Fibroblast of skin of scalp (primary cell): ENCODE measurements at regions not wholly inside any gene's neighbourhood (a gene's known extent, or its start where the extent isn't known, plus 50 kb on each side); places are given as distances from the start of the nearest gene placed in this dataset.

ENCODE experiments used
- DNase-seq: peaks from one replicate; pipeline ENCODE4 v3.0.0-alpha.2; 2013

DNA sequence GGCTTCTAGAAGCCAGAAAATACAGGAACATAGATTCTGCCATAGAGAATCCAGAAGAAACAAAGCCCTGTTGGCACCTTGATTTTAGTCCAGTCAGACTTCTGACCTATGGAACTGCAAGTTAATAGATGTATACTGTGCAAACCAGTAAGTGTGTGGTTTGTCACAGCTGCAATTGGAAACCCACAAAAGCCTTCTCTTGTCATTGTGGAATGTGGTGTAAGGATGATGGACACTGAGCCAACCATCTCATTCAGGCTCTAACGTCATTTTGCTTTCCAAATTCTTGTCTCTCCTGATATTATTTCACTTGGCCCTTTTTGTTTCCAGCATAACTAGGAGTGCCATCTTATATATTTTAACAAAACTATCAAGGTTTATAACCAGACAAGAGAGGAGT is 369.5 kb upstream of the SMIM21 start:
- DNase-seq: no peak

DNA sequence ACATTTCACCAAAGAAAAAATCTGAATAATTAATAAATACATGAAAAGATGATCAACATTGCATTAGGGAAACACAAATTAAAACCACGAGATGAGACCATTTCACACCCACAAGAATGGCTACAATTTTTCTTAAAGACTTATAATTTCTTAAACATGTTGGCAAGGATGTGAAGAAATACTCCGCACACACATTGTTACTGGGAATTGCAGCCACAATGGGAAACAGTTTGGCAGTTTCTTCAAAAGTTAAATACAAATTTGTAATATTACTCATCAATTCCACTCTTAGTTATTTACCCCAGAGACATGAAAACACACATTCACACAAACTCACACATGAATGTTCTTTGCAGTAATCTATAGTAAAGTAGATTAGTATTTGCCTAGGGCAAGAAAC is 363.3 kb upstream of the SMIM21 start:
- peak; percentile 48 for DNase-seq

DNA sequence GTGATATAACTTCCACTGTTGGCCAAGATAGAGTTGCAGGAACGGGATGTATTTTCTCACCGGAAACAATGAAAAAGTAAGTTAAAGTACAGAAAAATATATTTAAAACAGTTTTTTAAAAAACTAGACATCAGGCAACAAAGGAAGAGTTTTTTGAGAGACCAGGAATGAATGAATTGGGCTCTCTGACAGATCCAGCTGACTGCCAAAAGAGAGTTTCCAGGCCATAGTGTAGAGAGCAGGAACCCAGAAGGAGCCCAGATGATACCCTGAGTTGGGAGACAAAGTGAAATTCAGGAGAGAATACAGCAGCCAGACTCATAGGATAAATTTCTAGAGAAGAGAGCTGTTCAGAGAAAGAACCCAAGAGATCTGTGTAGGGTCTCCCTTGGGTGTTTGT is 362.6 kb upstream of the SMIM21 start:
- DNase-seq: no peak

DNA sequence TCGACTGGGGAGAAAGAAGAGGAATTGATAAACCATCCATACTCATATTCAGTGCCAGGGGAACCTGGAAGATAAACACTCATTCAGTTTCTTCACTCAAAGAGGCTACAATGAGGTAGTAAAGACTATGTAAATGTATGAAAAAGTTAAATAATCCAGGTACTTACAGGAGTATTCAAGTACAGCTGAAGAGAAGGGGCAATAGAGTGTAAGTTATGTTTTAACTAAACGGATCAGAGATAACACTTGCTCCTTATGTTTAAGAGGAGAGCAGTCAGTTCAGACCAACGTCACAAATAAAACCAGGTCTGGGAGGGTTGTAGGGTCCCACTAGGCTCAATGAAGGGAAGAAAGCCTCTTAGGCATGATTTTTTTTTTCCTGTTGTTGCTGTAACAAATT is 358.3 kb upstream of the SMIM21 start:
- DNase-seq: no peak

DNA sequence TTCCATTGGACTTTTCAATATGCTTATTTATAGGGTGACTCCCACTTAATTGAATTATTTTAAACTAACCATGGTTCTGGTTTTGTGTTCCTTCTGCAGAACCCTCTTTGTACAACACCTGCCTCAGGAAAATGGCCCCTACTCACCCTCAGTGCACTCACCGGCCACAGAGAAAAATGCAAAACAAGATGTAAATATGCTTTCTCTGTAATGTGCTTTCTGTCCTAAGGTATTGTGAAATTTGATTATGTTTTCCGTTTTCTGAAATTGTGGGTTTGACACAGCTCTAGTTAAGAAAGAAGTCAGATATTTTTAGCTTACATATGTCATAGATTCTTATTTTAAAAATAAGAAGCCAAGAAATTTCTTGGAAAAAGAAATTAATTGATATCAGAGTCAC is 357.7 kb upstream of the SMIM21 start:
- DNase-seq: no peak

DNA sequence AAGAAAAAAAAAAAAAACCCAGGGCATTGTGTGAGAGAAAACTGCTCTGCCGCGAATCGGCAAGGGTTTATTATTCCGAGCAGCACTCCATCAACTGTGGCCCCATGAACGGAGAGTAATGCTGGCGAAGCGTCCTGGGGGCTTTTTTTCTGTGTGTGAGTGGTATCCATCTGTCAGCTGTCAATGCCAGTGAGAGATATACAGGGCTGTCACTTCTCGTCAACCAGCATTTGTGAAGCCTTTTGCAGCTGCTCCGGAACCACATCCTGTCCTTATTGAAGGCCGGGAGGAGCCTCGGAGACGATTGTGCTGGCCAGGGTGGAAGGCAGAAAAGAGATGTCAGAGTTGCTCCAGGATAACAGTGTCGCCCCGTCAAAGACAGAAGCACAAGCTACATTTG is 356.9 kb upstream of the SMIM21 start:
- peak; percentile 20 for DNase-seq

DNA sequence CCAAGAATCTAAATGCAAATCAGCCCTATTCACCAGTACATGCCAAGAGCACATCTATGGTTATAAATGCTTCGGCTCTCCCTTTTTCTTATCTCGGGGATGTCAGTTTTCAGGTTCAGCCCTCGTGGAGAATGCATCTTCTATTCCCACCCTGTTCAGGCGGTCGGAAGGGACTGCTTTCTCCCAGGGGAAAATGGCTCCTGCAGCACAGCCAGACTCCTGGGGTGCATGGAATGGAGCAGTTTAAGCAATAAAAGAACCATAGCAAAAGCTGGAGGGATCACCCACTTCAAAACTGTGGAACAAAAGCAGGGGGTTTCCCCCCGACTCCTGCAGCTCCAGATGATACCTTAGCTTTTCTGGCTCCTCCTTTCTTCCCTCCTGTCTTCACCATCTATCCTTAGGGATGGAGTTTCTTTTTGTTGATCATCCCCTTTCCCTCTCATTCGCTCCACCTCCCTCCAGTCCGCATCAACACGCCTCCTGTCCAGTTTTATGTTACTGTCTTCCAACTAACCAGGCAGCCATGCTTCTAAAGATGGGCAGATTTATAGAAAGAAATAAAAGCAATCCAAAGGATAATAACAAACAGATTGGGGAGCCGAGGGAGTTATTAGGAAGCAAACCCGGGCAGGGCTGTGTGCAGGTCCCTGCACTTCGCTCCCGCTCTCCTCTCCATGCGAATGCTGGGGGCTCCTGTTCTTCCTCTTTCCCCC is 356.2 kb upstream of the SMIM21 start:
- peak; percentile 3 for DNase-seq

DNA sequence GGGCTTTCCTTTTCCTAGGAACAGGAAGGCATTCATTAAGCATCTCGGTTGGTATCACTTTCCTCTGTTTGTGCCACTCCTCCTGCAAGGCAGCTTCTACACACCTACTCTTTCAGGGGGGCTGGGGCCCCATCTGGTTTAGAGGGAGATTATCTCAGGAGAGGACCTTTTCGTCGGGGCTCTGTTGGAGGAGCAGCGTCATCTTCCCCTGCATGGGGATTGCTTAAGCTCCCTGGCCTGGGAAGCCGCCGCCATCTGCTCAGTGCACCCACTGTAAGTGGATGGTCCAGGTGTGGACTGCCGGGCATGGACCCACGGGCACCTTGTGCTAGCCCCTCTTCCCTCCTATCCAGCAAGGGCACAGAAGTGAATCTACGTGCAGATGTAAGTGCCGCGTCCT is 355.3 kb upstream of the SMIM21 start:
- DNase-seq: no peak

DNA sequence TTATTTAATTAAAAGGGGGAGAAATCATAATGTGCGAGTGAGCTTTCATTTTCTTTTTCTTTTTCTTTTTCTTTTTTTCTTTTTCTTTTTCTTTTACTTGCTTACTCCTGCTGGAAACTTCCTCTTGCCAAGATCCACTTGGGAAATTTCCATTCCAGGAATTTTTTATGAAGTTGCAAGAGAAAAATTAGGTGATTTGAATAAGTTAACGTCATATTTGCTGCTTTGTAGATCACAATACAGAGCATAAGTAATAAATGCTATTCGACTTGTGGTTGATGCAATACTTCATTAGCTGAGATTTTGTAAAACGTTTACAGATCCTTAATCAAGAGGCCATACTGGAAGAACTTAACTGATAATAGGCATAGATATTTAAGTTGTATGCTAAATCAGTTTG is 354.7 kb upstream of the SMIM21 start:
- DNase-seq: no peak

DNA sequence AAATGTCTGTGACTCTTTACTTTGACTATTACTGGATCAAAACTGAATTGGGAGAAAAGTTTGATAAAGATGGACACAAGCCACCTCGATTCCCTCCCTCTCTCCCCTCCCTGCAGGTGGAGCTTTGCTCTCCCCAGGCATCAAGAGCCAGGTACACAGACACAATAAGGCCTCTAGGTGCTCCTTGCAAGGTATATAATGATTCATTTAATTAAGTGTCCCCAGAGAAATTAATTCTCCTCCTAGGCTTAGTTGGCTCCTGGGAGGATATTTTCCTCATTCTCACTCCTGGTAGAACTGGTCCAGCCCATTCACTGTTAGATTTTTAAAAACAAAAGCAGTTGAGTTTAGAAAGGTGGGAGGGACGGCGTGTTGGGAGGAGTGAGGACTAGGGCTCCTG is 352.4 kb upstream of the SMIM21 start:
- DNase-seq: no peak

DNA sequence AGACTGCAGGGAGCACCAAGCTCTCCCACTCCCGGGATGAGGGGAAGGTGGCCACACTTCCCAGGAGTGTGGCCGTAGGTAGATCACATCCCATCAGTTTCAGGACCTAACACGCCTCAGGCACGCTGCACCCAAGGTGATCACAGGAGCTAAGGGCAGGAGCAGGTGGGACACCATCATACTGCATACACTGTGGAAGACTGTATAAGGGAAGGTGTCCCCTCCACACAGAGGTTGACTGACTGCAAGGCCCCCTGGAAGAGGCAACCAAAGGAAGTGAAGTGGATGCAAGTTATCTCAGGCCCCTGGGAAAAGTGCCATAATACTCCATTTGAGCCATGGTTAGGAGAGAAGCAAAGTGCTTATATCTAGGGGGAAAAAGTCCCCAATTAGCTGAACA is 351.9 kb upstream of the SMIM21 start:
- DNase-seq: no peak

DNA sequence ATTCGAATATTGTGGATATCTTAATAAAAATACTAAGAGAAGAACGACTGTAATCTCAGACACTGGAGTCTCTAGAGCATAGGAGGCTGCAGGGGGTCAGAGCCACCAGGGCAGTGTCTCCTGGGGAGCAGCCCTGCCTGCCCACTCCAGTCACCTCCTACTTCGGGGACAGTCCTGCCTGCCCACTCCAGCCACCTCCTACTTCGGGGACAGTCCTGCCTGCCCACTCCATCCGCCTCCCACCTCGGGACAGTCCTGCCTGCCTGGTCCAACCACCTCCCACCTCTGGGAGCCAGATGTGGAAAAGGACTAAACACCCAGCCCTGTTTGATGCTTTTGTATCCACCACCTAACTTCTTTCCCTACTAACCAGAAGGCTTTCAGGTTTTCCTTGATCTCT is 350.1 kb upstream of the SMIM21 start:
- no peak for DNase-seq

DNA sequence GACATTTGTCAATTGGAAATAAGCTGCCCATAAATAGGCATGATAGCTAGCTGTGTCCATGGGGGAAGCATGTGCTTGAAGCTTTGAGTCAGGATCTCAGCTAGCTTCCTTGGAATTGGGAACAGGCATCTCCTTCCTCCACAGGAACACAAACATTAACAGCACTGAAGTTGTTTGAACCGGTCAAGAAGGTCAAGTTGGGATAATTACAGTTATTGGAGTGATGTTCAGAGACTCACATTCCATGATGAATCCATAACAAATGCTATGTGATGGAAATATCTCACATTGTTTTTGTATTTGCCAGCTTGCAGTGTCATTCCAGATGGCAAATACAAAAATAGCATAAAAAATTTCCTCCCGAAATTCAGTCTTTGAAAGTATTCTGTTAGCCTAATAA is 347.6 kb upstream of the SMIM21 start:
- peak; percentile 6 for DNase-seq

DNA sequence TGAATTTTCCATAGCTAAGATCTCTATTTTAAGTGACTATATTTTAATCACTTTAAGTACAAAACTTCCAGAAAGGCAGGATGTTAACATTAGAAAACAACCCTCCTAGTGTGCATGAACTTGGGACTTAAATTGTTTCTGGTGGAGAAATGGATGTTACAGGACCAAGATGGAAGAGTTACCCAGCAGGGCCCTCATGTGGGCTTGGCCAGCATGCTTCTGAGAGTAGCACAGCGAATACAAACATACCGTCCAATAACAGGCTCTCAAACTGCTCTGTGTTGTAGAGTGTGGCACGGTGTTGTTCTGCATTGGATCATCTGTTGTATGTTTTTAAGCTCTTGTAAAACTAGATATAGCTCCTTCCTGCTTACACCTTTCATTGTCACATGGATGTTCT is 346.1 kb upstream of the SMIM21 start:
- no peak for DNase-seq

DNA sequence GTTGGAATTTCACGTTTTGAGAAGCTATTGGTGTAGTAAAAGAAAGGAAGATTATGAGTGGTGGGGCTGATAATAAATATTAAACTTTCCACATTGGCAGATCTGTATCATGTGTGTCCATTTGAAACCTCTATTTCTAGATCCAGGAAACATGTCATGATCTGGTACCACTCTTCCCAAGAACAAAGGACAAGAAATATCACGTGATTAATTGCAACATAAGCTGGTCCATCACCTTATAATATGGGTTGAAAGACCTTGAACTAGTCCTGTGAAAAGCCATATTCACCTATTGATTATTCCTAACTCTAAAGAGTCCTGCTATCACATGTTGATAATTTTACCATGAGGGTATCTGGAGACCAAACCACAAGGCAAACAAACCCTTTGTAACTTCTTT is 335.3 kb upstream of the SMIM21 start:
- no peak for DNase-seq

DNA sequence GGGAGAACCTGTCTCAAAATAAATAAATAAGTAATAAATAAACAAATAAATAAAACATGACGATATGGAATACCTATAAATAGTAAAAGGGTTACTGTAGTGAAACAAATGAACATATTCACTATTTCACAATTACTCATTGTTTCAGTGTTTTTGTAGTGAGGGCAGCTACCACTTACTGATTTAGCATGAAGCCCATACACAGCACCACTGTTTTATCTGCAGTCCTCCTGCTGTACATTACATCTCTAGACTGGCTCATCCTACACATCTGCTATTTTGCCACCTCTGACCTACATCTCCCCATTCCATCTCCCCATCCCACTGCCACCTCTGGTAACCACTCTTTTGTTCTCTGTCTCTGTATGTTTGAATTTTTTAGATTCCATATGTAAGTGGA is 332.7 kb upstream of the SMIM21 start:
- DNase-seq: no peak

DNA sequence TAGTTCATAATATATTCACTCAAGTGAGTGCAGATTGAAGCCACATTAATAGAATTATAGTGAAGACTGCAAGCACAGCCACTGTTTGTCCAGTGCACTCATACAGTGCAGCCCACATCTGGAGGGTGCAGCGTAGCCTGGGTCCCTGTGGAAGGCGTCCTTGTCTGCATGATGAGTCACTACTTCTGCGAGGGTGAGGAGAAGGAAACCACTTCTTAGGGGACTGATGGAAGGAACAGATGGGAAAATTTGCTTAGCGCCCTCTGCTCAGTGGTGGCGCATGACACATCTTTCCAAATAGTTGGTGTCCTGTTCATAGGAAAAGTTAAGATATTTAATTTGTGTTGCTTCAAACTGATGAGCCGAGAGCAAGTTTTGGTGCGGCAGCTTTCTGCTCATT is 330.4 kb upstream of the SMIM21 start:
- DNase-seq: peak; percentile 6

DNA sequence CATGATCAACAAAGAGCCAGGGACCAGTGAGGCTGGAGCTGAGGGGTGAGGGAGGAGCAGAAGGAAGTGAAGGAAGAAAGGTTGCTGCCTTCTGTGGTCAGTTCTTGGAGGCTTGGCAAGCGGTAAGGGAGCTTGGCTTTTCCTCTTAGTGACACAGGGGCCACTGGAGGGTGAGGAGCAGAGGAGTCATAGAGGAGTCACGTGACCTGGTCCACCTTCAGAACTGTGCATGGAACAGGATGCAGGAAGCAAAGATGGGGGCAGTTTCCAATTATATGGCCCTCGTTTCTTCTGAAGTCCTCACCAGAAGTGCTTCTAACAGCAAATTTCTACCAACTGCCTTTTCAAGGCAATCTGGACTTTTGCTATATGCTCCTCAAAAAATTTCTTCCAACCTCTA is 326.9 kb upstream of the SMIM21 start:
- DNase-seq: no peak

DNA sequence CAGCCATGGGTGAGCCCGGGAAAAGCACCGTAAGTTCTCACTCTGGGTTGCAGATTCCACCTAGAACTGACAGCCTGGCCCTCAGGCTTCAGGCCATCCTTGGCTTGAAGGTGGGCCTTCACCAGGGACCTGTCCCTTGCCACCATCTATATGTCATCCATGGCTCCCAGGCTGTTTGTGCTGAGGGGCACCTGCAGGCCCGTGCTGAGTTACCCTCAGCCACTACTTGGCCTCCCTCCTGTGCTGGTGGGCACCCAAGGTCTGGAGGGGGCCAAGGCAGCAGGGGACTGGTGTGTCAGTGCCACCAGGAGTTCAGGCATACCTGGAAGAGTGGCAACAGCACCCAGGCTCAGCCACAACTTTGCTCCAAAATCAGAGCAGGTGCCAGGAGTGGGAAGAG is 326.2 kb upstream of the SMIM21 start:
- DNase-seq: no peak

DNA sequence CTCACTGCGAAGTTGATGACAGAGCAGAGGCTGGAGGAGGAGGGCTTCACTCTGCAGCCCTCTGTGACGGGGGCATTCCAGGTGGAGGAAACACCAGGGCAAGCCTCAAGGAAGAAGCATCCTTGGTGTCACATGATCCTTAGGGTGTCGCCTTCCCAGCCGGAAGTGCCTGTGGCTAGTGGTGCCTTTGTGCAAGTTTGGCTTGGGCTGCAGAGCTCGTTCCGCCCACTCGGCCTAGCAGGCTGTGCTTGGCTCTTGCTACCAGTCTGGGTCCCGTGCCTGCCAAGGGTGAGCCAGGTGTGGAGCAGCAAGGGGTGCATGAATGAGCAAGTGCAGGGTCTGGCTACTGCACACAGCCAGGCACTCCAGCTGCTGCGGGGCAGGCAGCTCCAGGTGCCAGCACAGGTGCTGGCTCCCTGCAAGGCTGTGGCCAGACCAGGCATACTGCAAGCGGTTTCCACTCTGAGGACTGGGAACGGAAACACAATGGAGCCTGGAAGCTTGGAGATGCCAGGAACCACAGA is 325.3 kb upstream of the SMIM21 start:
- no peak for DNase-seq

DNA sequence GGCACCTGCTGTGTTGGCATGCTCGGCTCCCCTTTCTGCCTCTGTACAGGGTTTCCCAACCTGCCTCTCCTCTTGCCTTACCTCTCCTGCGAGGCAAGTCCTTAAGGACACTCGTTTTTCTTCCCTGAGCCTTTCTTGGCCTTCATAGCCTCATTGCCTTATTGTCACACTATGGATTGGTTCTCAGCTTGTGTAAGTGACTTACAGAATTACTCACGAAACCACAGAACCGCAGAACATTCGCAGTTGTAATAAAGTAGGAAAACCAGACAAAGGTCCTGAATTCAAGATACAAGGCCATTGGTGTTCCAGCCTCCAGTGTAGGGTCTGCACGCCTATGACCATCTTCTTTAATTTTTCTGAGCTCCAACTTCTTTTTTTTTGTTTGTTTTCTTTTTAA is 317.6 kb upstream of the SMIM21 start:
- no peak for DNase-seq

DNA sequence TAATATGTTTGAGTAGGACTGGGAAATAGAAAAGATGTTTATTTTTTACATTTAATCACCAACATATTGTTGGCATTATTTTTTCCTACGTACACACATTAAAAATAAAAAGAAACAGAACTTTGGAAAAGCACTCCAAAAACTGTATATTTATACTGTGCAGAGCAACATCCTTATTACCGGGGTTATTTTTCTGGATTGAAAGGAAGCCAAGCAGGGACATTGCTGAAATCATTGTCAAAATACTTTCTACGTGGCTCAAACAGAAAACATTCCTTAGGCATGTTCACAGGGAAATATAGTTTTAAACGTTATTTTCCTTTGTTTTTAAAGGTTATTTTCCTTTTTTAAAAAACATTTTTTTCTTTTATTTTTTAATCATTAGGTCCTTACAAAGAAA is 315.0 kb upstream of the SMIM21 start:
- peak; percentile 28 for DNase-seq

DNA sequence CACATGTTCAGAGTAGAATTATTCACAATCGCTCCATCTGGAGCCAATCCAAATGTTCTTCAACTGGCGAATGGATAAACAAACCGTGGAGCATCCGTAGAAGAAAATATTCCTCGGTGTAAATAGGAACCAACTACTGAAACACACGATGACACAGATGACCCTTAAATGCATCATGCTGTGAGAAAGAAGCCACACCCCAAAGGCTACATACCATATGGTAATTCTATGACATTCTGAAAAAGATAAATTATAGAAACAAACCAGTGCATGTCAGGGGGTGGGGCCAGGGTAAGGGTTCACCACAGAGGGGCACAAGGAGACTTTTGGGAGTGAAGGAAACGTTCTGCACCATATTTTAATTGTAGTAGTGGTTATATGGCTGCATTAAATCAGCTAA is 312.2 kb upstream of the SMIM21 start:
- no peak for DNase-seq

DNA sequence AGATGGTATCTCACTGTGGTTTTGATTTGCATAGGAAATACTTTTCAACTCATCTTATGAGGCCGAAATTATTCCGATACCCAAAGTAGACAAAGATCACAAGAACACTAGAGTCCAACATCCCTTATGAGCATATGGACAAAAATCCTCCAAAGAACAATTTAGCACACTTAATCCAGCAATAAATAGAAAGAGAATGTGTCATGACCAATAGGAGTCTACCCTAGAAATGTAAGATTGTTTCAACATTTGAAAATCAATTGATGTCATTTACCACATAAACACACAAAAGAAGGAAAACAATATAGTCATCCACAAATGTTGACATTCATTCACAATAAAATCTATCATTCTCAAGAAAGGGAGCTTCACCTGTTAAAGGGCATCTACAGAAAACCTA is 307.8 kb upstream of the SMIM21 start:
- DNase-seq: no peak

DNA sequence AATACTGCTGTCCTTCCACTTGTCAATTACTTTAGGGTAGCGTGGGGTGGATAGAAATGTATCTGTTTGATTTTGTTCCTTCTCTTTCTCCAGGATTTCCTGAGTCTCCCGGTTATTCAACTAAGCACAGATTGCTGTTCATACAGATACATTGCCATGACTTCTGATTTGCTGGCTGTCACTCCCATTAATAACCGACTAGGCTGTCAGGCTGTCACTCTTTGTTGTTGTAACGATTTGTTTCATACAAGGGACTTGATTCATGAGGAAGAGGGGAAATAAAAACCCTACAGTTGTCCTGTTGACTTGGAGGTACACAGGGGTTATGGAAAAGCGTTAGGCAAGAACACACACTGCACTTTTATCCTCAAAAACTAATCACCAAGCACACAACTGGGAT is 302.7 kb upstream of the SMIM21 start:
- no peak for DNase-seq
